ENCODE measurements at regions not wholly inside any gene's neighbourhood (a gene's known extent, or its start where the extent isn't known, plus 50 kb on each side); places are given as distances from the start of the nearest gene placed in this dataset.

GRCh38 chr18:34600874-34601656 lies 109.0 kb upstream of the DTNA start:
- no peak for FAIRE-seq
- no peak overlapping the region for H3K4me2 ChIP-seq (ENCODE audit: low read depth, low read length)
- WGBS (ENCODE audit: low lambda C conversion rate): 93% methylated on average over 2 of the region's 2 CpGs
- H4K20me1 ChIP-seq (ENCODE audit: insufficient read depth, low read length): no peaks in the 10 kb centered on the region
- H3K27ac ChIP-seq (ENCODE audit: extremely low read length, insufficient read depth, low read length): no peak overlapping the region
- H3K9me3 ChIP-seq (ENCODE audit: low read length): no peaks in the 10 kb centered on the region
- in situ Hi-C loops (cut with HindIII; ENCODE audit: extremely low pct_ligation_motif_present, low pct_unique_long_range_greater_than_20kb) (no loop called here), intact Hi-C loops (cut with micrococcal nuclease; ENCODE audit: unreplicated experiment) (no loop called here)
- H3K36me3 ChIP-seq (replicated peaks in 1 of 2; ENCODE audit: control insufficient read depth in 1 of 2, insufficient read depth in 2 of 2, low read length in 2 of 2): no peaks in the 10 kb centered on the region
- H3K27me3 ChIP-seq (ENCODE audit: control insufficient read depth in 1 of 2, insufficient read depth in 2 of 2, low read length in 2 of 2): no peaks in the 10 kb centered on the region
- CTCF ChIA-PET (ENCODE audit: low intra/inter-chr PET ratio, low total read pairs): no interaction called here
- H3K79me2 ChIP-seq (ENCODE audit: insufficient read depth, low read length): no peaks in the 10 kb centered on the region
- BruUV-seq (replicated peaks): no TSS peak
- DNase-seq (ENCODE audit: low spot score): no peak
- no peak overlapping the region for H3K9ac ChIP-seq (ENCODE audit: insufficient read depth, low read depth, low read length)
- H2AFZ ChIP-seq (ENCODE audit: low read length): no peak overlapping the region
- no peaks in the 10 kb centered on the region for H3K4me1 ChIP-seq (ENCODE audit: insufficient read depth, low read length)
- no peak overlapping the region for H3K4me3 ChIP-seq (replicated peaks in 1 of 3; ENCODE audit: insufficient read depth in 1 of 3, low read depth in 2 of 3, low read length in 3 of 3)
- POLR2A ChIA-PET: no interaction called here
- ATAC-seq: no peak
- no peak for TF ChIP-seq ZBTB3 (CRISPR knock-in tag; IDR thresholded peaks at IDR 0.05; ENCODE audit: borderline replicate concordance, low read depth)
- TF ChIP-seq TCF7 (IDR thresholded peaks at IDR 0.05; ENCODE audit: low read depth): no peak
- TF ChIP-seq ZNF768 (CRISPR knock-in tag; IDR thresholded peaks at IDR 0.05): no peak
- TF ChIP-seq ZNF354B (CRISPR knock-in tag; IDR thresholded peaks at IDR 0.05): no peak
- no peak for TF ChIP-seq GMEB1 (CRISPR knock-in tag; IDR thresholded peaks at IDR 0.05; ENCODE audit: borderline replicate concordance)

GRCh38 chr18:34604591-34604990 lies 105.5 kb upstream of the DTNA start:
- 0 out of 2 replicates have a peak, but pooled peaks cover under 1% of the 10 kb centered on the region for H4K20me1 ChIP-seq (ENCODE audit: insufficient read depth, low read length)
- DNase-seq (ENCODE audit: low spot score) (no peak), ATAC-seq (no peak), FAIRE-seq (no peak)
- H3K4me1 ChIP-seq (ENCODE audit: insufficient read depth, low read length): no peaks in the 10 kb centered on the region
- no peak overlapping the region for H3K9ac ChIP-seq (ENCODE audit: insufficient read depth, low read depth, low read length)
- no peak overlapping the region for H3K4me2 ChIP-seq (ENCODE audit: low read depth, low read length)
- H3K9me3 ChIP-seq (ENCODE audit: low read length): no peaks in the 10 kb centered on the region
- no peak overlapping the region for H2AFZ ChIP-seq (ENCODE audit: low read length)
- intact Hi-C loops (cut with micrococcal nuclease; ENCODE audit: unreplicated experiment) (no loop called here), in situ Hi-C loops (cut with HindIII; ENCODE audit: extremely low pct_ligation_motif_present, low pct_unique_long_range_greater_than_20kb) (no loop called here)
- no peaks in the 10 kb centered on the region for H3K27me3 ChIP-seq (ENCODE audit: control insufficient read depth in 1 of 2, insufficient read depth in 2 of 2, low read length in 2 of 2)
- no peaks in the 10 kb centered on the region for H3K79me2 ChIP-seq (ENCODE audit: insufficient read depth, low read length)
- no peak overlapping the region for H3K27ac ChIP-seq (ENCODE audit: extremely low read length, insufficient read depth, low read length)
- H3K4me3 ChIP-seq (replicated peaks in 1 of 3; ENCODE audit: insufficient read depth in 1 of 3, low read depth in 2 of 3, low read length in 3 of 3): no peak overlapping the region
- H3K36me3 ChIP-seq (replicated peaks in 1 of 2; ENCODE audit: control insufficient read depth in 1 of 2, insufficient read depth in 2 of 2, low read length in 2 of 2): no peaks in the 10 kb centered on the region
- 70% methylated on average over 2 of the region's 2 CpGs for WGBS (ENCODE audit: low lambda C conversion rate)
- CTCF ChIA-PET (ENCODE audit: low intra/inter-chr PET ratio, low total read pairs): no interaction called here
- no TSS peak for BruUV-seq (replicated peaks)
- POLR2A ChIA-PET: no interaction called here
- TF ChIP-seq ZNF275 (CRISPR knock-in tag; IDR thresholded peaks at IDR 0.05; ENCODE audit: borderline replicate concordance): no peak
- no peak for TF ChIP-seq CCDC6 (CRISPR knock-in tag; IDR thresholded peaks at IDR 0.05)
- TF ChIP-seq ZNF530 (CRISPR knock-in tag; IDR thresholded peaks at IDR 0.05; ENCODE audit: low read depth): no peak
